DND-41 (cell line): ENCODE measurements at regions not wholly inside any gene's neighbourhood (a gene's known extent, or its start where the extent isn't known, plus 50 kb on each side); places are given as distances from the start of the nearest gene placed in this dataset.

Experiments
- ATAC-seq: fragments of 200-7000 bp; cut with Tn5 transposase; 3 replicates; pipeline ENCODE4 v1.9.1; 2021; ENCODE audit warnings: low read depth; ENCODE audit not compliant: insufficient read depth
- DNase-seq: peaks from one replicate; pipeline ENCODE4 v3.0.0-alpha.2; 2020
- H2AFZ ChIP-seq: 2 replicates; pipeline ENCODE4 v1.6.0; 2012; ENCODE audit warnings: low read depth, low read length
- H3K27ac ChIP-seq: 2 replicates; pipeline ENCODE4 v1.5.1; 2012; ENCODE audit warnings: low read length, inconsistent platforms
- H3K27me3 ChIP-seq: fragments of 200-600 bp; sonication (generic); 2 replicates; pipeline ENCODE4 v1.6.0; 2012; ENCODE audit warnings: low read length, mild to moderate bottlenecking, inconsistent platforms; ENCODE audit not compliant: insufficient read depth, poor library complexity
- H3K36me3 ChIP-seq: 2 replicates; pipeline ENCODE4 v1.5.1; 2012; ENCODE audit warnings: low read length, inconsistent platforms; ENCODE audit not compliant: insufficient read depth
- H3K4me1 ChIP-seq: 2 replicates; pipeline ENCODE4 v1.5.1; 2012; ENCODE audit warnings: mild to moderate bottlenecking, low read length; ENCODE audit not compliant: insufficient read depth
- H3K4me2 ChIP-seq: 2 replicates; pipeline ENCODE4 v1.6.0; 2012; ENCODE audit warnings: mild to moderate bottlenecking, moderate library complexity, low read length, inconsistent platforms; ENCODE audit not compliant: insufficient read depth
- H3K4me3 ChIP-seq, 2 experiments: fragments of 200-600 bp in 1 of 2; shearing (Covaris generic) in 1 of 2; 2 replicates each; pipeline ENCODE4 v1.5.1; 2012 to 2016; ENCODE audit warnings: inconsistent platforms in 2 of 2, low read length in 2 of 2, mild to moderate bottlenecking in 2 of 2, low read depth in 1 of 2, moderate library complexity in 1 of 2
- H3K79me2 ChIP-seq: 2 replicates; pipeline ENCODE4 v1.6.0; 2012; ENCODE audit warnings: low read length, inconsistent platforms; ENCODE audit not compliant: insufficient read depth
- H3K9ac ChIP-seq: 2 replicates; pipeline ENCODE4 v1.6.0; 2012; ENCODE audit warnings: low read depth, mild to moderate bottlenecking, inconsistent platforms, low read length, moderate library complexity
- H3K9me3 ChIP-seq: 2 replicates; pipeline ENCODE4 v1.5.1; 2012; ENCODE audit warnings: low read length, moderate library complexity, mild to moderate bottlenecking, inconsistent platforms; ENCODE audit not compliant: insufficient read depth, severe bottlenecking
- H4K20me1 ChIP-seq: 2 replicates; pipeline ENCODE4 v1.6.0; 2012; ENCODE audit warnings: low read length; ENCODE audit not compliant: insufficient read depth
- CTCF ChIP-seq: IDR thresholded peaks from 2 replicates; pipeline ENCODE4 v1.5.1; 2012; ENCODE audit warnings: borderline replicate concordance, low read length, moderate library complexity, mild to moderate bottlenecking; ENCODE audit not compliant: poor library complexity, severe bottlenecking; ENCODE audit errors: extremely low read depth
- EZH2 ChIP-seq: IDR thresholded peaks from 3 replicates; pipeline ENCODE4 v1.6.1; 2012; ENCODE audit warnings: borderline replicate concordance, low read depth, mild to moderate bottlenecking, moderate library complexity, low read length, inconsistent platforms; ENCODE audit not compliant: severe bottlenecking

- Histone ChIP-seq H3K27ac (no peak overlapping the region), H3K9ac (no peak overlapping the region), H3K4me2 (no peak overlapping the region), H3K9me3 (no peaks in the 10 kb centered on the region), H3K4me1 (no peaks in the 10 kb centered on the region), H3K79me2 (no peaks in the 10 kb centered on the region), H3K27me3 (no peaks in the 10 kb centered on the region), H3K36me3 (no peaks in the 10 kb centered on the region), H4K20me1 (no peaks in the 10 kb centered on the region), H2AFZ (no peak overlapping the region), H3K4me3 (no peak overlapping the region)
- TF ChIP-seq EZH2 (no peak), CTCF (no peak)
- no peak for ATAC-seq
- no peak for DNase-seq
Measured at GRCh38 chr10:85228726-85229125, 900.3 kb downstream of the CCSER2 start.

GRCh38 chr10:85231534-85232270 is 903.3 kb downstream of the CCSER2 start:
- no peaks in the 10 kb centered on the region for H3K9me3 ChIP-seq
- no peak overlapping the region for H3K27ac ChIP-seq
- no peak overlapping the region for H3K4me3 ChIP-seq
- H2AFZ ChIP-seq = no peak overlapping the region
- DNase-seq (no peak), ATAC-seq (no peak)
- TF ChIP-seq EZH2 (no peak), CTCF (no peak)
- no peak overlapping the region for H3K9ac ChIP-seq
- peaks cover 4% of the 10 kb centered on the region for H3K27me3 ChIP-seq
- H4K20me1 ChIP-seq = no peaks in the 10 kb centered on the region
- H3K79me2 ChIP-seq = no peaks in the 10 kb centered on the region
- no peaks in the 10 kb centered on the region for H3K36me3 ChIP-seq
- no peaks in the 10 kb centered on the region for H3K4me1 ChIP-seq
- H3K4me2 ChIP-seq = no peak overlapping the region

- no peak overlapping the region for H2AFZ ChIP-seq
- ATAC-seq (no peak), DNase-seq (no peak)
- no peaks in the 10 kb centered on the region for H4K20me1 ChIP-seq
- no peaks in the 10 kb centered on the region for H3K9me3 ChIP-seq
- H3K4me1 ChIP-seq = no peaks in the 10 kb centered on the region
- H3K4me3 ChIP-seq = no peak overlapping the region
- no peaks in the 10 kb centered on the region for H3K36me3 ChIP-seq
- no peak overlapping the region for H3K9ac ChIP-seq
- H3K27ac ChIP-seq = no peak overlapping the region
- no peak overlapping the region for H3K4me2 ChIP-seq
- H3K79me2 ChIP-seq = no peaks in the 10 kb centered on the region
- TF ChIP-seq EZH2 (no peak), CTCF (no peak)
- peaks cover 4% of the 10 kb centered on the region for H3K27me3 ChIP-seq
Measured at GRCh38 chr10:85235258-85235657, 906.9 kb downstream of the CCSER2 start.

- Histone ChIP-seq H3K4me2 (no peak overlapping the region), H3K27ac (no peak overlapping the region), H3K4me1 (no peaks in the 10 kb centered on the region)
Measured at GRCh38 chr10:85238676-85239075, 910.3 kb downstream of the CCSER2 start.

More at GRCh38 chr10:85238676-85239075, 910.3 kb downstream of the CCSER2 start:
- Histone ChIP-seq H3K27me3 (peaks cover 4% of the 10 kb centered on the region), H4K20me1 (no peaks in the 10 kb centered on the region), H3K36me3 (no peaks in the 10 kb centered on the region), H3K79me2 (no peaks in the 10 kb centered on the region), H2AFZ (no peak overlapping the region), H3K4me3 (no peak overlapping the region), H3K9me3 (no peaks in the 10 kb centered on the region), H3K9ac (no peak overlapping the region)
- DNase-seq = no peak
- ATAC-seq = no peak
- TF ChIP-seq EZH2 (no peak), CTCF (no peak)
